ENCODE measurements at regions not wholly inside any gene's neighbourhood (a gene's known extent, or its start where the extent isn't known, plus 50 kb on each side); places are given as distances from the start of the nearest gene placed in this dataset.
"Not testable (repeated sequence)": the region's sequence is repeated elsewhere in the genome, so short reads cannot be mapped to it uniquely, and the experiment has no call there.

- FAIRE-seq, result no peak
Observed at GRCh38 chr3:76442374-76442915, 597.5 kb upstream of the ROBO2 start.

GRCh38 chr3:76456322-76456721, 583.6 kb upstream of the ROBO2 start:
- no peak for FAIRE-seq

- no peak for FAIRE-seq
Observed at GRCh38 chr3:76463501-76463900, 576.4 kb upstream of the ROBO2 start.

- no peak for FAIRE-seq
Observed at GRCh38 chr3:76470285-76470684, 569.6 kb upstream of the ROBO2 start.

GRCh38 chr3:76474632-76475031, 565.3 kb upstream of the ROBO2 start:
- FAIRE-seq, result no peak

- no peak for FAIRE-seq
Observed at GRCh38 chr3:76479161-76479650, 560.7 kb upstream of the ROBO2 start.

GRCh38 chr3:76482510-76482909, 557.4 kb upstream of the ROBO2 start:
- no peak for FAIRE-seq

- FAIRE-seq, result no peak
Observed at GRCh38 chr3:76487446-76487845, 552.5 kb upstream of the ROBO2 start.

GRCh38 chr3:76490064-76490463, 549.8 kb upstream of the ROBO2 start:
- no peak for FAIRE-seq

GRCh38 chr3:76495216-76495615, 544.7 kb upstream of the ROBO2 start:
- no peak for FAIRE-seq

- FAIRE-seq, result no peak
Observed at GRCh38 chr3:76497636-76498035, 542.3 kb upstream of the ROBO2 start.

GRCh38 chr3:76500746-76501275, 539.1 kb upstream of the ROBO2 start:
- no peak for FAIRE-seq

- FAIRE-seq, result no peak
Observed at GRCh38 chr3:76501315-76501714, 538.6 kb upstream of the ROBO2 start.

GRCh38 chr3:76502076-76502475, 537.8 kb upstream of the ROBO2 start:
- no peak for FAIRE-seq

- FAIRE-seq, result no peak
Observed at GRCh38 chr3:76505202-76505845, 534.6 kb upstream of the ROBO2 start.

GRCh38 chr3:76509179-76509830, 530.6 kb upstream of the ROBO2 start:
- FAIRE-seq, result no peak

GRCh38 chr3:76514836-76515235, 525.1 kb upstream of the ROBO2 start:
- no peak for FAIRE-seq

- no peak for FAIRE-seq
Observed at GRCh38 chr3:76523337-76523736, 516.6 kb upstream of the ROBO2 start.

GRCh38 chr3:76525726-76526125, 514.2 kb upstream of the ROBO2 start:
- FAIRE-seq, result no peak

GRCh38 chr3:76527773-76528172, 512.1 kb upstream of the ROBO2 start:
- no peak for FAIRE-seq

- FAIRE-seq, result no peak
Observed at GRCh38 chr3:76532158-76532822, 507.6 kb upstream of the ROBO2 start.

- not testable (repeated sequence) for FAIRE-seq
Observed at GRCh38 chr3:76533710-76534109, 506.2 kb upstream of the ROBO2 start.

GRCh38 chr3:76537857-76538256, 502.0 kb upstream of the ROBO2 start:
- FAIRE-seq, result not testable (repeated sequence)

Measured in endometrium (tissue), 2 donors.